ENCODE measurements at regions not wholly inside any gene's neighbourhood (a gene's known extent, or its start where the extent isn't known, plus 50 kb on each side); places are given as distances from the start of the nearest gene placed in this dataset.

DNA sequence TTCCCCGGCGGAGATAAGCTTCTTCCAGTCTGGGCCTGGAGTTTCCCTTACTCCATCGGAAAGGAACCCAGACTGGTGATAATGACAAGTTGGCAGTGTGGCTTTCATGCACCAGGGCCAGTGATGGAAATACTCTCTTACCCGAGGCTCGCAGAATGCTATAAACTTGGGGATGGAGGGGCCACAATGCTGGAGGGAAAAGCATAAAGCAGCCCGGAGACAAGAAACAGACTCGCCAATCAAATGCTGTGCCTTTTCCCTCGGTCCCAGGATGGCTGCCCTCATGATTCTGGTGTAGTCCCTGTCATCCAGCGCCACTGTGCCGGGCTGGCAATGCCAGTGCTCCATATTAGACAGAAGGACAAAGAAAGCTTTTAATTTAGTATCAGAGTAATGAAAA lies 325.6 kb downstream of the THBS2 start:
- no peak for TF ChIP-seq POLR2AphosphoS5 (IDR thresholded peaks at IDR 0.05; ENCODE audit: borderline replicate concordance, low read depth, low read length)
- no peak for TF ChIP-seq FOXP2 (optimal IDR thresholded peaks at IDR 0.05; ENCODE audit: control extremely low read depth, extremely low read length, insufficient read depth)
